ENCODE measurements at regions not wholly inside any gene's neighbourhood (a gene's known extent, or its start where the extent isn't known, plus 50 kb on each side); places are given as distances from the start of the nearest gene placed in this dataset.

DNA sequence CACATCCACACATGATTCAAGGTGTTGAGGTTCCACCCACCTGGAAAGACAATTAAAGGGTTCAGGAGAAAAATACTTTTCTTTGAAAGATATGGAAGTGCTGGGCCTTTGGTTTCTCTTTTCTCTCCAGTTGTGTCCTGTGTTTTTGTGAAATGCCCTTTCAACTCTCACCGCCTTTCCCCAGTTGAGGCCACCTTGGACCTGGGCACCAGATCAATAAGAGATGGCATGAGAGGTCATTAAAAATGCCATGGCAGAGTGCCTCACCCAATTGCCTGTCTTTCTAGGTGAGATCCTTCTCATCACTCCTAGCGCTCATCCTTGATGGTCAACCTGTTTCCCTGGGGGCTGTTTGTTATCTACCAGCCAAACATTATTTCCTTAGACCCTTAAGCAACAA is 453.9 kb downstream of the TSN start:
- Mint-ChIP-seq H3K4me3 (no peak overlapping the region), H3K36me3 (no peaks in the 10 kb centered on the region), H3K27ac (no peak overlapping the region), H3K4me1 (no peaks in the 10 kb centered on the region), H3K27me3 (no peaks in the 10 kb centered on the region), H3K9me3 (no peaks in the 10 kb centered on the region)
- ATAC-seq, result no peak

DNA sequence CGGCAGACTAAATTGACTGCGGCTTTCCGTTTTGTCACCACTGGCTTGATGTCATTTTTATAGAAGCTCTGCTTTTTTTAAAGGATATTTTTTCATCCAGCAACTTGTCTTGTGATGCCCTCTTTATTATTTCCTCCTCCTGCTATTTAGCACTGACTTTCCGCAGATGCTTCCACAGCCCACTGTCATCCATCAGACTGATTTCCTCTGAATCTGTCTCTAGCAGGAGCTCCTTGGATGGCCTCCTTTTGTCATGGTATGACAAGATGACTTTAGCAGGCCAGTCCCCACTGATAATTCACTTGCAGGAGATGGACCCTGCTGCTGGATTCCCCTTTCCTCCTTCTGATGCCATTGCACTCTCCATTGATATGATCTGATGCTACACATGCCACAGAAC is 454.6 kb downstream of the TSN start:
- H3K9me3 Mint-ChIP-seq, result no peaks in the 10 kb centered on the region
- no peaks in the 10 kb centered on the region for H3K4me1 Mint-ChIP-seq
- H3K27me3 Mint-ChIP-seq, result no peaks in the 10 kb centered on the region
- no peaks in the 10 kb centered on the region for H3K36me3 Mint-ChIP-seq
- no peak overlapping the region for H3K4me3 Mint-ChIP-seq
- no peak overlapping the region for H3K27ac Mint-ChIP-seq
- ATAC-seq, result no peak

DNA sequence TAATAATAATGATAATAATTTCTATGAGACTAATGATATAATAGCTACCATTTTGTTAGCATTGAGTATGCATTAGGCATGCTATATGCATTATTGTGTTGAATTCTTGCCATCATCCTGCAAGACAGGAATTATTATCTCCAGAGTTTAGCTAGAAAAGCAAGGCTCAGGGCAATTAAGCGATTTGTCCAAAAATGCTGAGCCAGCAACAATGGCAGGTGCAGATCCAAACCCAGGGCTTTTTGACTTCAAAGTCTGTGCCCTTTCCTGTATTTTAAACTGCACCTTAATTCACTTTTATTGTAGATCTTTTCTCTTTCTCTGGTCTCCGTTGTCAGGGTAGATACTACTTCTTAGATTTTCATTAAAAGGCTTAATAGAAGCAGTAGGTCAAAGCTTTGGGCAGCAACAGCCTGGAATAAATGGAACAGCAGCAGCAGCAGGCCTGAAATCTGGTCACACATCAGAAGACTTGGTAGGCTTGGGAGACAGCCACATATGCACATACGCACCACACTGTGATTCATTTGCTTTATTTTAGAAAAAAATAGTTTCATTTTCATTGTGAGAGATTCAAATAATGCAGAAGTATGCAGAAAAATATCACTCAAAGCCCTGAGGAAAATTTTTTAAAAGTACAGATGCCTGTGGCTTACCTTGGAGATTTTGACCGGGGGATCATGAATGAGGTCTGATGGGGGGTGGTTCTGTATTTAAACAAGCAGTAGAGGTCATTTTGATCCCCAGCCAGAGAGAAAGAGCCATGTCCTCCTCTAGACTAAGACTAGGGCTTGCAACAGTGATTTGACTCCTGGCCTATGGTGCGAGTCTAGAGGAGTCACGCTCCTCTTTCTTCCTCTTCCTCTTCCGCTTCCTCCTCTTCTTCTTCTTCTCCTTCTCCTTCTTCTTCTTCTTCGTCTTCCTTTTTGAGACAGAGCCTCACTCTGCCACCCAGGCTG is 455.7 kb downstream of the TSN start:
- no peak overlapping the region for H3K4me3 Mint-ChIP-seq
- no peak for ATAC-seq
- no peaks in the 10 kb centered on the region for H3K4me1 Mint-ChIP-seq
- H3K27me3 Mint-ChIP-seq, result no peaks in the 10 kb centered on the region
- no peaks in the 10 kb centered on the region for H3K36me3 Mint-ChIP-seq
- no peaks in the 10 kb centered on the region for H3K9me3 Mint-ChIP-seq
- H3K27ac Mint-ChIP-seq, result no peak overlapping the region

DNA sequence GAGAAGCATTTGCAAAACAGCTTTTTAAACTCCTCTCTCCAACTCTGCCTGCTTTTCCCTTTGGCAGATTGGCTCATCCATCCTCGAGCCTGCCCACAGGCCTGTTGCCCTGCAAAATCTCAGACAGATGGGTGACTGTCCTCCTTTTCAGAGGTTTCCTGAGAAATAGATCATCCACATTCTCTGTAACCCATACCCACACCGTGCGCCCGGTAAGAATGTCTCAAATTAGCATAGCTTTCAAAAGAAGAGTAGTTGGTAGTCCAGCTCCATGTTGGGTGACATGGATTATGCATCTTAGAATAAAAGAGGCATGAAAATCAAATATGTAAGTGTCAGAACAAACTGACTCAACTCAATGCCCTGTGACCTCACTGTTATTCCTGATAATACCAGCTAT is 457.9 kb downstream of the TSN start:
- no peaks in the 10 kb centered on the region for H3K36me3 Mint-ChIP-seq
- no peak overlapping the region for H3K27ac Mint-ChIP-seq
- ATAC-seq, result no peak
- H3K4me3 Mint-ChIP-seq, result no peak overlapping the region
- H3K9me3 Mint-ChIP-seq, result no peaks in the 10 kb centered on the region
- H3K4me1 Mint-ChIP-seq, result no peaks in the 10 kb centered on the region
- no peaks in the 10 kb centered on the region for H3K27me3 Mint-ChIP-seq

DNA sequence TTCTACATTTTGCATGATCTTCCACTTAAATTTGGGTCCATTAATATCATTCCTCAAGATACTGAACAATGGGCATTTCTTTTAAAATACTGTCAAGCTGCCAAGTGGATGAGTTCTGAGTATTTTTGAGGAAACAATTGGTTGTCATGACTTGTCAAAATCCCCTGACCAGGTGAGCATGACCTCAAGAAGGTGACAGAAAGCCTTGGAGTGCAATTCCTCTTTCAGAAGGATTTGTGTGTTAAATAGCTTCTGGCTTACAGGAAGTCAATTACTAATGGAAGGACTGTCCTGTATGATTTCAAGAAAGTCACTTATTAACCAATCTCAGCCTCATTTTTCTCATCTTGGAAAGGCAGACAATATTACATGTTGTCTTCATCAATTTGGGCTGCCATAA is 460.6 kb downstream of the TSN start:
- ATAC-seq, result no peak
- Mint-ChIP-seq H3K4me3 (no peak overlapping the region), H3K9me3 (peaks cover 3% of the 10 kb centered on the region), H3K36me3 (no peaks in the 10 kb centered on the region), H3K27ac (no peak overlapping the region), H3K27me3 (no peaks in the 10 kb centered on the region), H3K4me1 (no peaks in the 10 kb centered on the region)

DNA sequence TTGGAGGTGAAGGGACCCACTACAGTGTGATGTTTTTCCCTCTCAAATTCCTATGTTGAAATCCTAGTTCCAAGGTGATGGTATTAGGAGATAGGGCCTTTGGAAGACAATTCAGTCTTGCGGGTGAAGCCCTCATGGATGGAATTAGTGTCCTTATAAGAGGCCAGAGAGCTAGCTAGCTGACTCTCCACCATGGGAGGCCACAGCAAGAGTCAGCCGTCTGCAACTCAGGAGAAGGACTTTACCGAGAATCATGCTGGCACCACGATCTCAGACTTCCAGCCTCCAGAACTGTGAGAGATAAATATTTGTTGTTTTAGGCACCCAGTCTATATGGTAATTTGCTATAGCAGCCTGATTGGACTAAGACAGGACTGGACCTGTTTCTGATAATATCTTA is 461.4 kb downstream of the TSN start:
- Mint-ChIP-seq H3K27me3 (no peaks in the 10 kb centered on the region), H3K36me3 (no peaks in the 10 kb centered on the region), H3K27ac (no peak overlapping the region), H3K9me3 (peaks cover 5% of the 10 kb centered on the region), H3K4me1 (no peaks in the 10 kb centered on the region), H3K4me3 (no peak overlapping the region)
- ATAC-seq, result no peak

DNA sequence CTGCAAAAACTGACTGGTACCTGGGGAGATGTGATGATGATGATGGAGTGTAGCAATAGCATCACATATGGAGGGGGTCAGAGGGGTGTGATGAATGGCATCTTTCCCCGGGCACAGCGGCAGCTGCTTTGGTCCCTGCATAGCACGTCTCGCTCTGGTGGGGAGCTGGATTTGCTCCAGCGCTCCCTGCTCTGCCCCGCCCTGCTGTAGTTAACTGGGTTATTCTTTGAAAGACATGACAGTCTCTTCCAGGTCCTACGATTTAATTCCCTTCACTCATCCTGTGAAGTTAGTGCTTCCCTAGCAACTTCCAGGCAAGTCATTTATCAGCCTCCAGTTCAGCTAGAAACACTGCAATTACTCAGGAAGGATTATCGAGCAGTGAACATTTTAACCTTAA is 463.1 kb downstream of the TSN start:
- H3K27ac Mint-ChIP-seq, result no peak overlapping the region
- no peak for ATAC-seq
- peaks cover 5% of the 10 kb centered on the region for H3K9me3 Mint-ChIP-seq
- no peak overlapping the region for H3K4me3 Mint-ChIP-seq
- H3K4me1 Mint-ChIP-seq, result no peaks in the 10 kb centered on the region
- H3K27me3 Mint-ChIP-seq, result no peaks in the 10 kb centered on the region
- no peaks in the 10 kb centered on the region for H3K36me3 Mint-ChIP-seq

DNA sequence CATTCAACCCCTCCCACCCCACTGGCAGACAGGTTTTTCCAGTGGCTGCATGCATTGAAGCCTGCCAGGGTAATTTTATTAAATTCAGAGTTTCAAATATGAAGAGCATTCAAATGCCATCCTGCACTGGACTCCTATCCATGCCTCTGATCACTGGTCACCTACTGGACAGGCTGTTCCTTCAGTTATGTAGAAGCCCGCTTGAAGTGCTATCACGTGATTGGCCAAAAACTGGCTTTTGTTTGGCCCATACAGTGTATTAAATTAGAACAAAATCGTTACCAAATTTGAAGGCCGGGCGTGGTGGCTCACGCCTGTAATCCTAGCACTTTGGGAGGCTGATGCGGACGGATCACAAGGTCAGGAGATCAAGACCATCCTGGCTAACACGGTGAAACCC is 464.1 kb downstream of the TSN start:
- Mint-ChIP-seq H3K4me3 (no peak overlapping the region), H3K9me3 (peaks cover 5% of the 10 kb centered on the region), H3K4me1 (no peaks in the 10 kb centered on the region), H3K36me3 (no peaks in the 10 kb centered on the region), H3K27me3 (no peaks in the 10 kb centered on the region), H3K27ac (no peak overlapping the region)
- ATAC-seq, result no peak

DNA sequence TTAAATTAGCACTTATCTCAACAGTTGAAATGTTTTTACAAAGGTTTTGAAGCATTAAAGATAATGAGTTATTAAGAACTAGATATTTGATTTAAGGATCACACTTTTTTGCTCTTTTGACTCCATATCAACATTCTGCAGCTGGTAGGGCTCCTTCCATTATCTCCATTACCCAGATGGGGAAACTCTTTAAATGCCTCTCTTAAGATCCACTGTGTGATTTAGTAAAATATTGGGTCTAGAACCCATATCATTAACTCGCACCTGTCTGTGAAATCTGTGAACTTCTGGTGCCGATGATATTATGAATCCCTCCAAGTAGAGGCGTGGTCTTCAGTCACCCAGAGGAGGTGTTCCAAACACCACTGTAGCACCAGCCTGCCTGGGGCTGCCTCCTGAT is 466.2 kb downstream of the TSN start:
- no peaks in the 10 kb centered on the region for H3K4me1 Mint-ChIP-seq
- no peaks in the 10 kb centered on the region for H3K27me3 Mint-ChIP-seq
- H3K9me3 Mint-ChIP-seq, result peaks cover 5% of the 10 kb centered on the region
- H3K27ac Mint-ChIP-seq, result no peak overlapping the region
- no peaks in the 10 kb centered on the region for H3K36me3 Mint-ChIP-seq
- ATAC-seq, result no peak
- H3K4me3 Mint-ChIP-seq, result no peak overlapping the region

DNA sequence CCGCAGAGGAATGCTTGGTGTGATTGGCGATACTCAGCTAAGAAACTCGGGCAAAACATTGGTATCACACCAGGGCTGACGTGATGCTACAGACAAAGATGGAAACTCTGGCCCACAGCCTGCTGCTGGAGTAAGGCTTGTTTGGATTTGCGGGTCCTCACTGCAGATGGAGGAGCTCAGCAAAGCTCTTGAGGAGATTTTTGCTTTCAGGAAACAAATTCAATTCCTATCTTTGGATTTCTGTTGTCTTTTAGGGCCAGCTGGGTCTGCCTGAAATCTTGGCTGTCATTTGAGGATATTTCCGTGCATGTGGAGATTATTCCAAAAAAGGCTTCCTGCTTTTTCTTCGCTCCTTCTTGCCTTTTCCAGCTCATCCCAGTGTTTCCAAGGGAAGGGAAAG is 475.8 kb downstream of the TSN start:
- Mint-ChIP-seq H3K27me3 (no peaks in the 10 kb centered on the region), H3K9me3 (peaks cover 3% of the 10 kb centered on the region), H3K36me3 (no peaks in the 10 kb centered on the region), H3K4me1 (no peaks in the 10 kb centered on the region), H3K4me3 (no peak overlapping the region), H3K27ac (no peak overlapping the region)
- no peak for ATAC-seq

DNA sequence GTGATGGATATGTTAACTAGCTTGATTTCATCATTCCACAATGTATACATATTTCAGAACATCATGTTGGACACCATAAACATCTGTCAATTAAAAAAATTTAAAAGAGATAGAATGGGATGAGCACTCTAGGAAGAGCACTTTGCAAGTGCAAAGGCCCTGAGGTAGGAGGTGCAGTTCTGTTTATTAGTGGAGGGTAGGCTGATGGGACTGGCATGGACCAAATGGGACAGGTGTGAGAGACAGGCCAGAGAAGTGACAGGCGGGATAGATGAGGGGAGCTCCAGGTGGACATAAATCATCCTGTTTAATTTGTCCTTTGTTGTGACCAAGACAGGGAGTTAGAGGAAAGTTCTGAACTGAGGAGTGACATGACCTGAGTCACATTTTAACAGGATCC is 477.9 kb downstream of the TSN start:
- no peaks in the 10 kb centered on the region for H3K27me3 Mint-ChIP-seq
- no peaks in the 10 kb centered on the region for H3K4me1 Mint-ChIP-seq
- H3K4me3 Mint-ChIP-seq, result no peak overlapping the region
- H3K27ac Mint-ChIP-seq, result no peak overlapping the region
- no peak for ATAC-seq
- no peaks in the 10 kb centered on the region for H3K36me3 Mint-ChIP-seq
- no peaks in the 10 kb centered on the region for H3K9me3 Mint-ChIP-seq

DNA sequence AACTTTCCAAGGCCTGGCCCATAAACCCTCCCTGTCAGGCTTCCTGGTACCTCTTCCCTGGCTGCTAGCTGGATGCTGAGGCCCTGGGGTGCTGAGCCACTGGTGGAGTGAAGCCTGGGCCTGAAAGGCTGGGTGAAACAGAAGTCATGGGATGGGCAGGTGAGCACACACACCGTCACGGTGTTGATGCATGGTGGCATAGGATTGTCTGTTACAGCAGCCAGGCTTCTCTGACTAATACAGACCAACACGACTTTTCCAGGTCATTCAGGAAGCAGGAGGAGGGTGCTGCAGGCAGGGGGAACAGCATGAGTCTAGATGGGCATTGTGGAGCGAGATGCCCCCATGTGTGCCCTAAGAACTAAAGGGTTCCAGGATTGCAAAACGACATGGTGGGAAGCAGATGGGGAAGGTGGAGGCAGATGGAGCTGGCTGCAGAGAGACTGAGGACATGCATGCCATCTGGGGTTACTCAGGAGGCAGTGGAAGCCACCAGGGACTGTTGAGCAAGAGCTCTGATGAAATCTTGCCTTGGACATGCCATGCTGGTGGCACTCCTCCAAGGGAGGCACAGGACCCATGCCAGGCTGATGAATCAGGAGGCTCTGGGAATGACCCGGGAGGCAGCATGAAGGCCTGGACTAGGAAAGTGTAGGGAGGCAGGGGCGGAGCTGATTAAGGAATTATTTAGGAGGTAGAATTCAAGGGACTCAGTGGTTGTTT is 480.9 kb downstream of the TSN start:
- H3K9me3 Mint-ChIP-seq, result no peaks in the 10 kb centered on the region
- H3K36me3 Mint-ChIP-seq, result no peaks in the 10 kb centered on the region
- H3K27me3 Mint-ChIP-seq, result no peaks in the 10 kb centered on the region
- no peak overlapping the region for H3K4me3 Mint-ChIP-seq
- no peak overlapping the region for H3K27ac Mint-ChIP-seq
- no peaks in the 10 kb centered on the region for H3K4me1 Mint-ChIP-seq
- peak; percentile 21 for ATAC-seq

DNA sequence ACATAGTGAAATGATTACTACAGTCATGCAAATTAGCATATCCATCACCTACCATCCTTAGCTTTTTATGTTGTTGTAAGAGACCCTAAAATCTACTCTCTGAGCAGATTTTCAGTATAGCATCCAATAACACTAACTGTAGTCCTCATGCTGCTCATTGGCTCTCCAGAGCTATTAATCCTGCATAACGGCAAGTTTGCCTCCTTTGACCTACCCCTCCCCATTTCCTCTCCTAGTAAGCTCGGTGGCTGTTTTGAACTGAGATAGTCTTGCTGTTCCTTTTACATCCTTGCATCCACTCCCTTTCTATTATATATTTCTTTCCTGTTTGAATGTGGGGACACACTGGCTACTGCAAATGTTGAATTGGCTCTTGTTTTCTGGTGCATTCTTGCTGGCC is 481.5 kb downstream of the TSN start:
- Mint-ChIP-seq H3K9me3 (no peaks in the 10 kb centered on the region), H3K36me3 (no peaks in the 10 kb centered on the region), H3K27ac (no peak overlapping the region), H3K27me3 (no peaks in the 10 kb centered on the region), H3K4me1 (no peaks in the 10 kb centered on the region), H3K4me3 (no peak overlapping the region)
- ATAC-seq, result no peak

DNA sequence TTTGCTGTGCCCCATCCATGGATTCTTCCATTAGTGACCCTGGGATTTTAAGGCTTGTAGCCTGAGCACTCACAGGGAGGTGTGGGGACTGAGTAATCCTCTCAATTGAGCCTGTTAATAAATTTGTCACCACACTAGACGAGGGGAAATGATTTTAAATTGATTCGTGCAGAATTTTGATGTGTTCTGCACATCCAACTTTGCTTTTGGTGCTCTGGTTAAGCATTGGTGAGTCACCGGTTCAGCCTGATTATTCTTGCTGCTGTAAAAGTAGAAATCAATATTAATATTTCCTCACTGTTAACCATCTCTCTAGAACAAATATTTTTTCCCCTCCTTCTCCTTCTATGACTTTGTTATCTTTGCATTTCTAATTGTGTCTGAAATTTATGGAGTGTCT is 482.0 kb downstream of the TSN start:
- no peak for ATAC-seq
- Mint-ChIP-seq H3K4me1 (no peaks in the 10 kb centered on the region), H3K36me3 (no peaks in the 10 kb centered on the region), H3K9me3 (no peaks in the 10 kb centered on the region), H3K27ac (no peak overlapping the region), H3K27me3 (no peaks in the 10 kb centered on the region), H3K4me3 (no peak overlapping the region)

DNA sequence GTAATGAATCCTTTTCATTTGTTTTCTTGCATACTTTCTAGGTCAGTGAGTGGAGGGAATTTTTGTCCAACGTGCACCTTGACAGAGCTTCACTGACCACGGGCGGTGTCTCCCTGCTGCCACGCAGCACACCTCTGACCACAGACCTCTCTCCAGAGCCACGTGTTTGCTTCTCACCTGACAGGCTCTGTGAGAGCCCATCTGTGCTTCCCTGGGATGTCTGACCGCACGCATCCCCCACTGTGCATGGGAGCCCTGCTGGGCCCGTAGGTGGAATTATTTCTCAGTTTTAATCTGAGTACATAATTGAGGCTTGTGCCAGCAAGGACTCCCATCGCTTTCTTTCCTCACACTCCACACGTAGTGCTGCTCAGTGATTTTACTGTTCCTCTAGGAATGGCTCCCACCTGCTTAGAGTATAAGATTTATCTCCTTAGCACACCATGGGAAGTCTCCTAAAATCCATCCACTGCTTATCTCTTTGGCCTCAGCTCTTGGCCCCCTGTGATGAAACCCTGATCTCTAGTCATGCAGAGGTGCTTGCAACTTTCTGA is 482.6 kb downstream of the TSN start:
- Mint-ChIP-seq H3K27me3 (no peaks in the 10 kb centered on the region), H3K4me3 (no peak overlapping the region), H3K9me3 (no peaks in the 10 kb centered on the region)

DNA sequence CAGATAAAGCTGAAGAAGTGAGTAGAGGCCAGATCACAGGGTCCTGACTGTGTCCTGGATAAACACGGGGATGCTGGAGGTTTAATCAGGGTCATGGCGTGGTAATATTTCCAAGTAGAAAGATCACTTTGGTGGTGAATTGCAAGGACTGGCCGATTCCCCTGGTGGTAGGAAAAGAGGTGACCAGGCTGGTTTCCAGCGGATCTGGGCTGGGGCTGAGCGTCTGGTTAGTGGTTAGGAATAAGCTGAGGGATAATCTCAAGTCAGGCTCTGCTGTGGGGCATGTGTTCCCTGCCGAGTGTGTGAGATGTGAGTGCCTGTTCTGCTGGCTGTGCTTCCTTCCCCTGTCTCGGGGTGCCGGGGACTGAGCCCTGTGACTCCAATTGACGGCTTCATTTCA is 484.0 kb downstream of the TSN start:
- Mint-ChIP-seq H3K27me3 (no peaks in the 10 kb centered on the region), H3K27ac (no peak overlapping the region), H3K9me3 (no peaks in the 10 kb centered on the region), H3K36me3 (no peaks in the 10 kb centered on the region), H3K4me1 (no peaks in the 10 kb centered on the region), H3K4me3 (no peak overlapping the region)
- ATAC-seq, result no peak

More for the DNA sequence above, 482.6 kb downstream of the TSN start:
- Mint-ChIP-seq H3K36me3 (no peaks in the 10 kb centered on the region), H3K27ac (no peak overlapping the region), H3K4me1 (no peaks in the 10 kb centered on the region)
- ATAC-seq, result no peak

Data from stimulated activated memory B cell treated with anti-CD40 and anti-IgM and Interleukin-4, amounts not matched to agents 10 μg/mL and 1 μg/mL and 100 μg/mL, for 72 hours (primary cell).